ENCODE measurements at regions not wholly inside any gene's neighbourhood (a gene's known extent, or its start where the extent isn't known, plus 50 kb on each side); places are given as distances from the start of the nearest gene placed in this dataset.

GRCh38 chr10:24118246-24118645 is 90.7 kb upstream of the KIAA1217 start:
- DNase-seq (ENCODE audit: low read depth in 2 of 2): no peak

GRCh38 chr10:24119896-24120295 is 89.0 kb upstream of the KIAA1217 start:
- DNase-seq (ENCODE audit: low read depth in 2 of 2): no peak

DNA sequence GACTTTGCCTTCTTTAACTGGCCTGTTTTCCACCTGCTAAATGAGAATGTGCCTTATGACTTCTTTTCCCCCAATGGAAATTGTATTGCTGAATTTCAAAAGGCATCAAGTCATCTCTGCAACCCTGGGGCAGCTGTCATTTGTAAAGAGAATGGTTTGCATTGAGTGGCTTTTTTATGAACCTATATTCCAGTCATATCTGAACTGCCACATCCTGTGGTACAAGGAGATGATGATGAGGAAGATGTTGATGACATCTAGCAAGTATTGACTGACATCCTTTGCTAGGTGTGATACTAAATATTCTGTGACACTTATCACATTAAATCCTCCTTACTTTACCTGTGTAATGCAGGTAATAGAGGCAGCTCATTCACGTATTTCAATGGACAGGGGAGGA is 88.3 kb upstream of the KIAA1217 start:
- no peak for DNase-seq (ENCODE audit: low read depth in 2 of 2)

DNA sequence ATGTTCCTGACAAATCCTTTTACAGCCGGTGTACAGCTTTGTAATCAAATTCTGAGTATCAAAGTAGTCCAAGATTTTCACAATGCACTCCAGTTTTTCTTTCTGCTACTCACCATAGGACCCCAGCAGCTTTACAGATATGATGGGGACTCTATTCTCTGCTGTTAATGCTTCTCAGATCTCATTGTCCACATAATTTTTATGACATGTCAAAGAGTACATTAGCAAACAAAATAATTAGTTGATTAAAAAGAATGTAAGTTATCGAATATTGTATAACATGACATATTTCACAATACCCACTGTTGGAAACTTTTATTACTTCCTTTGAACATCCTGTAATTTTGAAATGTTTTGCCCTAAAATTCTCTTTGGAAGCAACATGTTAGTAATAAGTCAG is 81.4 kb upstream of the KIAA1217 start:
- no peak for DNase-seq (ENCODE audit: low read depth in 2 of 2)

DNA sequence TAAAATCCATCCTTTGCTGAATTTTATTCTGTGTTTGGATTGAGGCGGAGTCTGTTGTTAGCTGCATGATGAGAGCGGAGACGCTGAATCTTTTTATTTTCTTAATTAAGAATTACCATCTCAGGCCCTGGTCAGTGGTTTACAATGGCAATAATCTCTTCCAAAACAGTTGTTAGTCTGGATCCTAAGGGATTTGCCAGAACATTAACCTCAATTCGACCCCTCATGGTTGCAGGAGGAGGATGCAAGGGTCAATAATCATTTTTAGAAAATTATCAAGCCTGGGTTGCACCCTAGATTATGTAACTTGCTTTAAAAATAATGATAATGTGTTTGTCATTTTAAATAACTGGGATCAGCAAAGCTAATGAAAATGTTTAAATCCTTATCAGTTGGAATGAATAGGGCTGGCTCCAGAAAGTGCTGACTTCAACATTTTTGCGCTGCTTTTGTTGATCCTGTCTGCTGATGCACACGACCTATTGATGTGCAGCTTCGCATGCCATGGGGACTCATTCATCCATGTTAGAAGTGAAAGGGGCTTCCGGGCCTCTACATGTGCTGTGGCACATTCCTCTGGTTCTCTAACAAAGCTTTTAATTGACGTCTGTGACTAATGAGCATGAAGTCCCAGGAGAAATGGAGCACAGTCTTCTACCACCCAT is 80.7 kb upstream of the KIAA1217 start:
- no peak for DNase-seq (ENCODE audit: low read depth in 2 of 2)

GRCh38 chr10:24132741-24133140 is 76.2 kb upstream of the KIAA1217 start:
- DNase-seq (ENCODE audit: low read depth in 2 of 2): no peak

- no peak for DNase-seq (ENCODE audit: low read depth in 2 of 2)
Observed at GRCh38 chr10:24133835-24134234, 75.1 kb upstream of the KIAA1217 start.

GRCh38 chr10:24136070-24136469 is 72.9 kb upstream of the KIAA1217 start:
- DNase-seq (ENCODE audit: low read depth in 2 of 2): no peak

DNA sequence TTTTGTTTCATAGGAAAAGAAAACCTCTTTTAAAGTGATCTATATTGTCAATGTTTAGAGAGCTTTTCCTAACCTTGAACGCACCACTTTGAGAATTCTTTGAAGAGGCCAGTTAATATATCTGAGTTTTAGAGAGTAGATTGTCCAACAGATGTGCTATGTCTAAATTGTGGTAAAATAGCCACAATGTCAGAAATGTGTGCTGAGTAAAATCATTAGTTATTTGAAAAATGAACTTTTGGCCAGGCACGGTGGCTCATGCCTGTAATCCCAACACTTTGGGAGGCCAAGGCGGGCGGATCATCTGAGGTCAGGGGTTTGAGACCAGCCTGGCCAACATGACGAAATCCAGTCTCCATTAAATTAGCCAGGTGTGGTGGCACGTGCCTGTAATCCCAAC is 61.6 kb upstream of the KIAA1217 start:
- DNase-seq (ENCODE audit: low read depth in 2 of 2): no peak

DNA sequence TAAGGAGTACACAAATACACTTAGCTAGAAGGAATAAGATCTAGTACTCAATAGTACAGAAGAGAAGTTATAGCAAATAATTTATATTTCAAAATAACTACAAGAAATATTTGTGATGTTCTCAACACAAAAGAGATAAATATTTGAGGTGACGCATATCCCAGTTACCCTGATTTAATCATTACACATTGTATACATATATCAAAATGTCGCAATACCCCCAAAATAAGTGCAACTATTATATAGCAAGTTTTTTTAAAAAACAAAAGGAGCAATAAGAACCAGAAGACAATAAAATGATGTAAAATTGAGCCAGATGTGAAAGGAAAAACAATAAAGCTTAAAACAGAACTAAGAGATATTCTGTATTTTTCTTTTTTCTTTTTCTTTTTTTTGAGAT is 59.3 kb upstream of the KIAA1217 start:
- DNase-seq (ENCODE audit: low read depth in 2 of 2): no peak

GRCh38 chr10:24150853-24151252 is 58.1 kb upstream of the KIAA1217 start:
- DNase-seq (ENCODE audit: low read depth in 2 of 2): no peak

DNA sequence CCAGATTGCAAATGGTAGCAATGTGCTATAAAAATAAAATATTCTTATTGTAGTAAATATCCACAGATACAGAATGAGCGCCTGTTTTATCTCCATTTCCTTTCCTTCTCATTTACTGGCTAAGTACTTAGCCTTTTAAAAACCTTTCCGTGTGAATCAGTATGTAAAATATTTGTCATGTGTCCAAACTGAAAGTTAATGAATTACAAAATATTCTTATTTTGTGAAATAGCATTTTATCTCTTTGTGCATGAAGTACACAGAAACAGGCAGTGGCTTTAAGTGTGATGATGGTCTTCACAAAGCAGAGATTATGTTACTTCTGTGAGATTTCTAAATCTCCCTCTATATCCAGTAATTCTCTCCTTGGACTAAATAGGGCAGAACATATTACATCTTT is 56.7 kb upstream of the KIAA1217 start:
- no peak for DNase-seq (ENCODE audit: low read depth in 2 of 2)

GRCh38 chr10:24153031-24153430 is 55.9 kb upstream of the KIAA1217 start:
- no peak for DNase-seq (ENCODE audit: low read depth in 2 of 2)

- no peak for DNase-seq (ENCODE audit: low read depth in 2 of 2)
Observed at GRCh38 chr10:24153537-24153936, 55.4 kb upstream of the KIAA1217 start.

- no peak for DNase-seq (ENCODE audit: low read depth in 2 of 2)
Observed at GRCh38 chr10:24156686-24157085, 52.3 kb upstream of the KIAA1217 start.

GRCh38 chr10:24157567-24157966 is 51.4 kb upstream of the KIAA1217 start:
- no peak for DNase-seq (ENCODE audit: low read depth in 2 of 2)
